ENCODE measurements at regions not wholly inside any gene's neighbourhood (a gene's known extent, or its start where the extent isn't known, plus 50 kb on each side); places are given as distances from the start of the nearest gene placed in this dataset.

DNA sequence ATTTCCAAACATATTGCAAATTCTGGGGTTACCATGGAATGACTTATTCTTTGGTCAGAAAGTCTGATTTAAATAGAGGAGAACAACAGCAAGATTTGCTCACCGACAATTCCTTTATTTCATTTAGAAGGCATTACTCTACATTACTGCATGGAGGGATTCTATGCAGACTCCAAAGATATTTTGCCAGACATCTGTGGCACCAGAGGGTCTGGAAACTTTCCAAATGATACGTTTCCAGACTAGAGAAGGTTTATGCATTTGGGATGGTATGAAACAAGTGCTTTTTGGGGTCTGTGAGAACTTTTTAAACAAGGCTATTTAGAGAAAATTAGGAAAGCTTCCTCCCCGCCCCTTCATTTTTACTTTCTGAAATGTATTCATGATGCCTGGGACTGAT, 125.3 kb downstream of the SAMD9 start:
- H3K4me1 ChIP-seq (ENCODE audit: control insufficient read depth, insufficient read depth, low read length), result no peaks in the 10 kb centered on the region
- 68% methylated on average over 3 of the region's 3 CpGs for WGBS
- no peak for ATAC-seq
- DNase-seq, result no peak
- intact Hi-C loops (cut with DNase I), result no loop called here
- no peak overlapping the region for H3K27ac ChIP-seq (ENCODE audit: low read length)
- no peak overlapping the region for H3K4me3 ChIP-seq (ENCODE audit: low read length)
- no peaks in the 10 kb centered on the region for H3K9me3 ChIP-seq (ENCODE audit: control insufficient read depth, low read length)
- H3K27me3 ChIP-seq (ENCODE audit: control insufficient read depth, insufficient read depth), result no peaks in the 10 kb centered on the region

DNA sequence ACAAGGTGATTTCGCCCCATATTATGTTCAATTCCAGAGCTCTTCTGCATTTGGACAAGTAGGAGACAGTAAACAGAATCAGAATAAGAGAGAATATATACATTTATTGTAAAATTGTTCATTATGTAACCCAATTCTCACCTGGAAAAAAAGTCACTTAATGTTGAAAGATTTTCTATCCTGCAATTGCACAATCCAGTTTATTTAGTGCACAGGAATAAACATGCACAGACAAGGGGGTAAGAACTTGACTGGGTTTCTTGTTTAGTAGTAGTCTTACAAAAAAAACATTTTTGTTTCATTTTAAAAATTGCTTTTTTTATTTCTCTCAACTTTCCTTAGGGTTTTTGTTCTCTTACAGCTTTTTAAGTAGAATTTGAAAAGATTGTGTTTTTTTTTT, 126.6 kb downstream of the SAMD9 start:
- no peak for DNase-seq
- WGBS, result 96% methylated on average over 1 of the region's 1 CpG
- Histone ChIP-seq H3K27me3 (ENCODE audit: control insufficient read depth, insufficient read depth) (no peaks in the 10 kb centered on the region), H3K9me3 (ENCODE audit: control insufficient read depth, low read length) (no peaks in the 10 kb centered on the region), H3K4me3 (ENCODE audit: low read length) (no peak overlapping the region), H3K4me1 (ENCODE audit: control insufficient read depth, insufficient read depth, low read length) (no peaks in the 10 kb centered on the region), H3K27ac (ENCODE audit: low read length) (no peak overlapping the region)
- ATAC-seq, result no peak
- intact Hi-C loops (cut with DNase I), result no loop called here

DNA sequence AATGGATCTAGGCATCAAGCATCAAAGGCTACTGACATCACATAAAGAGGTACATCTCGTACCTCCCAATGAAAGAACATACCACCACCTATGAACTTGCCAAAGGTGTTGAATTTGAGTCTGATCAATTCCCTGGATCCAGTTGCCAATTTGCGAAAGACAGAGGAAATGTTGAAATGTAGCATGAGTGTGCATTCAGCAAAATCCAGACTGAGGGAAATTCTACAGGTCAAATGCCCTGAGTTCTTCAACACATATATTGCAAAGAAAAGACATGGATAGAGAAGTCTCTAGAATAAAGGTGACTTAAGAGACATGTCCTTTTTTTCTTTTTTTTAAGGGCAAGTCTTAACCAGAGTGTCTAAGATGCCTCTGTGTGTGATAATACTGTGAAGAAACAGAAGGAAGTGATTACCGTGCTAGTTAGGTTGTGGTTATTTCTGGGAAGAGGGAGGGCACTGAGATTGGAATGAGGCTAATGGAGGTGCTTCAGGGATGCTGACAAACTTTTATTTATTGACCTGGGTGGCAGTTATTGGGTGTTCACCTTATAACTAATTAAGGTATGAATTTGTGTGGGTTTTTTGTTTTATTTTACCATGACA, 128.7 kb downstream of the SAMD9 start:
- ATAC-seq (no peak), DNase-seq (no peak)
- intact Hi-C loops (cut with DNase I), result no loop called here
- Histone ChIP-seq H3K4me1 (ENCODE audit: control insufficient read depth, insufficient read depth, low read length) (no peaks in the 10 kb centered on the region), H3K9me3 (ENCODE audit: control insufficient read depth, low read length) (no peaks in the 10 kb centered on the region), H3K4me3 (ENCODE audit: low read length) (no peak overlapping the region), H3K27me3 (ENCODE audit: control insufficient read depth, insufficient read depth) (no peaks in the 10 kb centered on the region), H3K27ac (ENCODE audit: low read length) (no peak overlapping the region)
- 68% methylated on average over 3 of the region's 3 CpGs for WGBS

DNA sequence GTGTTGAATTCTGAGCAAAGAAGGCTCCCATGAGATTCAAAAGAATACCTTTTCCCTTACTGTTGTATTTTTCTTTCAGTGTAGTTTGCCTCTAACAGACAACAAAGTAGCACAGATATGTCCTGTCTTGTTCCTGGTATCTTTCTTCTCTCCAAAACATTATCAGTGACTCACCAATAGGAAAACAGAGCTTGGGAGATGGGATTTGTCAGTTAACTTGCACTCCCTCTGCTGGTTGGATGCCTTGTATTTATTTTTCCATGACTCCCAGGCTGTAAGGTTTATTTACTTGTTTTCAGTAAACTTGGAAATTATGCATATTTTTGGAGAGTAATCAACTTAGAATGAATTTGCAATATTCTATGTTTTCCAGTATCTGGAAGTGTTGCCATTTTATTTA, 129.7 kb downstream of the SAMD9 start:
- intact Hi-C loops (cut with DNase I), result no loop called here
- DNase-seq (no peak), ATAC-seq (no peak)
- Histone ChIP-seq H3K27me3 (ENCODE audit: control insufficient read depth, insufficient read depth) (no peaks in the 10 kb centered on the region), H3K27ac (ENCODE audit: low read length) (no peak overlapping the region), H3K4me1 (ENCODE audit: control insufficient read depth, insufficient read depth, low read length) (no peaks in the 10 kb centered on the region), H3K9me3 (ENCODE audit: control insufficient read depth, low read length) (no peaks in the 10 kb centered on the region), H3K4me3 (ENCODE audit: low read length) (no peak overlapping the region)

DNA sequence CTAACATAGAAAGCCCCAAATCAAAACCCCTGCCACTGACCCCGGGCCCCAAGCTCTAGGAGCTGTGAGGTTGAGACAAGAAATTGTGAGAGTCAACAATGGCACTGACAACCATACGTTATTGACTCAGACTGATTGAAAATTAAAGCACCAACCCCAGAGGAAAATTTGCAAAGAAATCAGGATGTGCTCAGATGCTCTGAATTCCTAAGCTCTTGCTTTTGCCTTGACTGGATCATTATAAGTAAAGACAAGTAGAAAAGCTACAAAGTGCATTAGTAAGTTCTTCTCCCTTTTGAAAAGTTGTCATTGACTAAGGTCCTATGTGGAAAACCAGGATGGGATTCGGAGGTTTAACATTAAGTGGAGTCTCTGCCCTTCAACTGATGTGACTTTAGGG, 130.2 kb downstream of the SAMD9 start:
- DNase-seq (no peak), ATAC-seq (no peak)
- H3K9me3 ChIP-seq (ENCODE audit: control insufficient read depth, low read length), result no peaks in the 10 kb centered on the region
- no peaks in the 10 kb centered on the region for H3K27me3 ChIP-seq (ENCODE audit: control insufficient read depth, insufficient read depth)
- intact Hi-C loops (cut with DNase I), result no loop called here
- no peaks in the 10 kb centered on the region for H3K4me1 ChIP-seq (ENCODE audit: control insufficient read depth, insufficient read depth, low read length)
- WGBS, result 81% methylated on average over 3 of the region's 3 CpGs
- H3K4me3 ChIP-seq (ENCODE audit: low read length), result no peak overlapping the region
- no peak overlapping the region for H3K27ac ChIP-seq (ENCODE audit: low read length)

DNA sequence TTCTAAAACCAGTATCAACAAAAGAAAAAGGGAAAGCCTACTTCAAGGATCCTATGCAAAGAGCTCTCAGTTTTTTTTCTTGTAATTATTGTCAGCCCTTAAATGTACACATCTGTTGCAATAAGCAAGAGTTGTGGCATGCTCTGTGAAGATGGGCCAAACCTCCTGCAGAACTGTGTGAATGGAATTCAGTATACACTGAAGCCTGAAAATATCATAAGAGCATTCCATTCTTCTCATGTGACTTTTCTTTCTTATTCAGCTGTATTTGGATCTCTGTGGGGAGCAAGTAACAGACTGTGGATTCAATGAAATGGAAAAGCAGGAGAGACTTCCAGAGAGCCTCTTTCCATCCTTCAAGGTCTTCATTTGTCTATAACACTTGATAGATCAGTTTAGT, 130.7 kb downstream of the SAMD9 start:
- no peak for DNase-seq
- no peak for ATAC-seq
- Histone ChIP-seq H3K4me3 (ENCODE audit: low read length) (no peak overlapping the region), H3K27ac (ENCODE audit: low read length) (no peak overlapping the region), H3K4me1 (ENCODE audit: control insufficient read depth, insufficient read depth, low read length) (no peaks in the 10 kb centered on the region), H3K27me3 (ENCODE audit: control insufficient read depth, insufficient read depth) (no peaks in the 10 kb centered on the region), H3K9me3 (ENCODE audit: control insufficient read depth, low read length) (no peaks in the 10 kb centered on the region)
- intact Hi-C loops (cut with DNase I), result no loop called here

DNA sequence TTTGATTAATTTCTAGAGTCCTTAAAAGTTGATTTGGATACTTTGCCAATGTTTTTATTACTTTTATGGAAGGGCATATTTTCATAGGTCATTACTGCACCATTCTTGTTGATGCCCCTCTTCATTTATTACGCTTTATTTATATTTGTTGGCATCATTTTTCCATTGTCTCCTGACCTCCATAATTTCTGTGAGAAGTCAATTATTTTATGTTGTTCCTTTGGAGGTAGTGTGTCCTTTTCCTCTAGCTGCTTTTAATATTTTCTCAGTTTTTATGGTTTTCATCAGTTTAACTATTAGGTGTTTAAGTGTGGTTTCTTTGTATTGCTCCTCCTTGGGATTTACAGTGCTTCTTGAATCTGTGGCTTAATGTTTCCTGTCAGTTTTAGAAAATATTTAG, 134.9 kb downstream of the SAMD9 start:
- Histone ChIP-seq H3K4me1 (ENCODE audit: control insufficient read depth, insufficient read depth, low read length) (no peaks in the 10 kb centered on the region), H3K27me3 (ENCODE audit: control insufficient read depth, insufficient read depth) (no peaks in the 10 kb centered on the region), H3K4me3 (ENCODE audit: low read length) (no peak overlapping the region), H3K27ac (ENCODE audit: low read length) (no peak overlapping the region), H3K9me3 (ENCODE audit: control insufficient read depth, low read length) (no peaks in the 10 kb centered on the region)
- DNase-seq (no peak), ATAC-seq (no peak)
- intact Hi-C loops (cut with DNase I), result no loop called here
- WGBS, result 90% methylated on average over 1 of the region's 1 CpG

DNA sequence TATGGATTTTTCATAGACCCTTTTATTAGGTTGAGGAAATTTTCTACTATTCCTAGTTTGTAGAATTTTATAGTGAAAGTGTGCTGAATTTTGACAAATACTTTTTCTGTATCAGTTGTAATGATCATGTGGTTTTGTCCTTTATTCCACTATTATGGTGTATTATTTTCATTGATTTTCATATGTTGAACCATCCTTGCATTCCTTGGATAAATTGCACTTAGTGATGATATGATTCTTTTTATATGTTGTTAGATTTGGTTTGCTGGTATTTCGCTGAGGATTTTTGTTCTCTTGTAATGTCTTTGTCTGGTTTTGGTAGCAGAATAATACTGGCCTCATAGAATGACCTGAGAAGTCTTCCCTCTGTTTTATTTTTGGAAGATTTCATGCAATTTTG, 140.6 kb upstream of the CDK6 start:
- no peaks in the 10 kb centered on the region for H3K27me3 ChIP-seq (ENCODE audit: control insufficient read depth, insufficient read depth)
- no peak for ATAC-seq
- H3K27ac ChIP-seq (ENCODE audit: low read length), result no peak overlapping the region
- intact Hi-C loops (cut with DNase I), result no loop called here
- 71% methylated on average over 1 of the region's 1 CpG for WGBS
- H3K4me3 ChIP-seq (ENCODE audit: low read length), result no peak overlapping the region
- no peak for DNase-seq
- H3K9me3 ChIP-seq (ENCODE audit: control insufficient read depth, low read length), result no peaks in the 10 kb centered on the region
- no peaks in the 10 kb centered on the region for H3K4me1 ChIP-seq (ENCODE audit: control insufficient read depth, insufficient read depth, low read length)

DNA sequence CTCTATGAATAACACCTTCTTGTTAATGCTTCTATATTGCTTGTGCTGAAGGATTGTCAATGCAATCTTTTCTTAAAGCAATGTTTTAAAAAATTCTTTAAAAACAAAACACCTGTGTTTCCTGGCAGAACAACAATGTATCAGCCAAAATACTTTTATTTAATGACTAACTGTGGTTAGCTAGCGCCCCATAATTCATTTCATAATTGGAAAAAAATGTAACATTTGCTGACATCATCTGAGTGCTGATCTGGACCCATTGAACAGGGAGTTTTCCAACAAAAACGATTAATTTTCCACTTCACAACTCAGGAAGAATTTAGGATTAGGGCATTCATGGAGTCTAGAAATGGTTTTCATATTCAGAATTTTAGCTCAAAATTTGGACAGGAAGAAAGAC, 137.6 kb upstream of the CDK6 start:
- Histone ChIP-seq H3K4me1 (ENCODE audit: control insufficient read depth, insufficient read depth, low read length) (no peaks in the 10 kb centered on the region), H3K27me3 (ENCODE audit: control insufficient read depth, insufficient read depth) (no peaks in the 10 kb centered on the region), H3K4me3 (ENCODE audit: low read length) (no peak overlapping the region), H3K27ac (ENCODE audit: low read length) (no peak overlapping the region), H3K9me3 (ENCODE audit: control insufficient read depth, low read length) (no peaks in the 10 kb centered on the region)
- intact Hi-C loops (cut with DNase I), result no loop called here
- no peak for DNase-seq
- ATAC-seq, result no peak
- 42% methylated on average over 2 of the region's 2 CpGs for WGBS

DNA sequence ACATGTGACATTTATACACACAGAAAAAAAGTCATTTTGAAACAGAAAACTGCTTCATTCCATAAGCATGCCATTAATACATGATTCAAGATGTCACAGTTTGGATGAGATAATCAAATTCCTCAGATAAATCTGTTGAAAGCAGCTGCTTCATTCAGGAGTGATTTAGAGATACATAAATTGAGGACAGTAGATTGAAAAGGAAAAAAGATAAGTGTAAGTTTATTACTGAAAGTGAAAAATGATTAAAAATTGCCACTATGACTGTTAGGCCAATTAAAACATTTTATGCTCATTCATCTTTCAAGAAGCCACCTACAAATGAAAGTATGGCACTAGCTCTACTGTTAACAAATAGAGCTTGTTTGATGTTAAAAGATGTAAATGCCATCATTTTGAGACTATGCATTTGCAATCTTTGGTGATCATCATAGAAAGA, 136.9 kb upstream of the CDK6 start:
- intact Hi-C loops (cut with DNase I), result no loop called here
- ATAC-seq (no peak), DNase-seq (no peak)
- Histone ChIP-seq H3K4me3 (ENCODE audit: low read length) (no peak overlapping the region), H3K27ac (ENCODE audit: low read length) (no peak overlapping the region), H3K9me3 (ENCODE audit: control insufficient read depth, low read length) (no peaks in the 10 kb centered on the region), H3K27me3 (ENCODE audit: control insufficient read depth, insufficient read depth) (no peaks in the 10 kb centered on the region), H3K4me1 (ENCODE audit: control insufficient read depth, insufficient read depth, low read length) (no peaks in the 10 kb centered on the region)

DNA sequence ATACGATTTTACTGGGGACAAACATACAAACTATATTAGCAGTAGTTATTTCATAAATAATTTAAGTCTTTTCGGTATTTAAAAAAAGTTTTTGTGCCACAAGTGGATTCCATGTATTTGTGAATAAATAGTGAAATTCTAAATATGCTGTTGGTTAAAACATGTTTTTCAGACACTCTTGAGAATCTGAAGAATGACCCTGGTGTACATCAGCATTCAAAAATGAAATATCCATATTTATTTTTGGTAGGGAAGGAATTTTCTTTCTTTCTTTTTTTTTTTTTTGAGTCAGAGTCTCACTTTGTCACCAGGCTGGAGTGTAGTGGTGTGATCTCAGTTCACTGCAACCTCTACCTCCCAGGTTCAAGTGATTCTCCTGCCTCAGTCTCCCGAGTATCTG, 136.1 kb upstream of the CDK6 start:
- DNase-seq (no peak), ATAC-seq (no peak)
- intact Hi-C loops (cut with DNase I), result no loop called here
- no peak overlapping the region for H3K4me3 ChIP-seq (ENCODE audit: low read length)
- no peak overlapping the region for H3K27ac ChIP-seq (ENCODE audit: low read length)
- H3K27me3 ChIP-seq (ENCODE audit: control insufficient read depth, insufficient read depth), result no peaks in the 10 kb centered on the region
- H3K4me1 ChIP-seq (ENCODE audit: control insufficient read depth, insufficient read depth, low read length), result no peaks in the 10 kb centered on the region
- no peaks in the 10 kb centered on the region for H3K9me3 ChIP-seq (ENCODE audit: control insufficient read depth, low read length)
- 85% methylated on average over 3 of the region's 3 CpGs for WGBS

DNA sequence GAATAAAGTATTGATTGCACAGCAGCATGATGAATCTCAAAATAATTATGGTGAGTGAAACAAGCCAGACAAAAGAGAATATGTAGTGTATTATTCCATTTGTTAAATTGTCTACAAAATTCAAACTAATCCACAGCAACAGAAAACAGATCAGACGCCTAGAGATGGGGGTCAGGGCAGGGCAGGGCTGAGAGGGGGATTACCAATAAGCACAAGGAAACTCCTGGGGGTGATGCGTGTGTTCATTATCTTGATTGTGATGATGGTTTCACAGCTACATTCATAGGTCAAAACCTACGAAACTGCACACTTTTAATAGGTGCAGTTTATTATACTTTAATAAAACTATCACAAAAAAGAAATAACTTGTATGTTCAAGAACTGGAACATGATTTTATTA, 132.7 kb upstream of the CDK6 start:
- DNase-seq (no peak), ATAC-seq (no peak)
- intact Hi-C loops (cut with DNase I), result no loop called here
- Histone ChIP-seq H3K27ac (ENCODE audit: low read length) (no peak overlapping the region), H3K4me1 (ENCODE audit: control insufficient read depth, insufficient read depth, low read length) (no peaks in the 10 kb centered on the region), H3K27me3 (ENCODE audit: control insufficient read depth, insufficient read depth) (no peaks in the 10 kb centered on the region), H3K9me3 (ENCODE audit: control insufficient read depth, low read length) (no peaks in the 10 kb centered on the region), H3K4me3 (ENCODE audit: low read length) (no peak overlapping the region)
- WGBS, result 85% methylated on average over 3 of the region's 3 CpGs
